Neuronal stem cell (in vitro differentiated cells): ENCODE measurements at regions not wholly inside any gene's neighbourhood (a gene's known extent, or its start where the extent isn't known, plus 50 kb on each side); places are given as distances from the start of the nearest gene placed in this dataset.
A peak's percentile ranks its signal among the peaks of the same experiment; 100 is the strongest.

Source experiments
- DNase-seq: peaks from one replicate; pipeline ENCODE4 v3.0.0-alpha.2; 2013; ENCODE audit warnings: low spot score
- H2AFZ ChIP-seq: one replicate; pipeline ENCODE4 v1.6.1; 2013; ENCODE audit warnings: mild to moderate bottlenecking, low read length, inconsistent platforms
- H2AK5ac ChIP-seq: 2 replicates; pipeline ENCODE4 v1.6.1; 2013; ENCODE audit warnings: low read depth, mild to moderate bottlenecking, inconsistent platforms, low read length, moderate library complexity, mixed read lengths
- H2BK120ac ChIP-seq: 2 replicates; pipeline ENCODE4 v1.6.1; 2013; ENCODE audit warnings: low read depth, mild to moderate bottlenecking, inconsistent platforms, low read length, moderate library complexity, mixed read lengths
- H2BK12ac ChIP-seq: one replicate; pipeline ENCODE4 v1.6.1; 2013; ENCODE audit warnings: low read length, inconsistent platforms
- H2BK15ac ChIP-seq: 2 replicates; pipeline ENCODE4 v1.6.1; 2013; ENCODE audit warnings: mild to moderate bottlenecking, low read length, inconsistent platforms, mixed read lengths
- H2BK5ac ChIP-seq: one replicate; pipeline ENCODE4 v1.6.1; 2013; ENCODE audit warnings: inconsistent platforms, mild to moderate bottlenecking, low read length, moderate library complexity
- H3K14ac ChIP-seq: one replicate; pipeline ENCODE4 v1.6.1; 2013; ENCODE audit warnings: low read length, inconsistent platforms
- H3K18ac ChIP-seq: 2 replicates; pipeline ENCODE4 v1.6.1; 2013; ENCODE audit warnings: low read length, inconsistent platforms
- H3K23ac ChIP-seq: 2 replicates; pipeline ENCODE4 v1.6.1; 2013; ENCODE audit warnings: low read depth, mild to moderate bottlenecking, mixed read lengths, low read length, inconsistent platforms; ENCODE audit not compliant: poor library complexity
- H3K27ac ChIP-seq: replicated peaks from 3 replicates; pipeline ENCODE4 v1.5.1; 2013; ENCODE audit warnings: low read length, inconsistent platforms
- H3K27me3 ChIP-seq, 3 experiments: 2 replicates each; pipeline ENCODE4 v1.6.1; 2013; ENCODE audit warnings: low read length in 3 of 3, mild to moderate bottlenecking in 2 of 3, inconsistent platforms in 1 of 3, low read depth in 1 of 3, mixed read lengths in 1 of 3, moderate library complexity in 1 of 3; ENCODE audit not compliant: control insufficient read depth in 3 of 3, insufficient read depth in 3 of 3
- H3K36me3 ChIP-seq, 2 donors: replicated peaks in 1 of 2; 2 replicates each; pipeline ENCODE4 v1.6.1; 2013; ENCODE audit warnings: low read length in 2 of 2; ENCODE audit not compliant: control insufficient read depth in 2 of 2, insufficient read depth in 2 of 2
- H3K4ac ChIP-seq: 2 replicates; pipeline ENCODE4 v1.6.1; 2013; ENCODE audit warnings: inconsistent platforms, mild to moderate bottlenecking, low read length, moderate library complexity
- H3K4me1 ChIP-seq, 2 donors: 1 replicate in 1 of 2; 2 replicates in 1 of 2; pipeline ENCODE4 v1.6.1; 2013; ENCODE audit warnings: low read length in 2 of 2, low read depth in 1 of 2; ENCODE audit not compliant: control insufficient read depth in 2 of 2, insufficient read depth in 1 of 2
- H3K4me2 ChIP-seq: one replicate; pipeline ENCODE4 v1.6.1; 2013; ENCODE audit warnings: mild to moderate bottlenecking, low read length, inconsistent platforms; ENCODE audit not compliant: insufficient read depth, poor library complexity, severe bottlenecking
- H3K4me3 ChIP-seq, 2 donors: 2 replicates each; pipeline ENCODE4 v1.5.1; 2013; ENCODE audit warnings: low read length in 2 of 2, mild to moderate bottlenecking in 2 of 2, inconsistent platforms in 1 of 2, moderate library complexity in 1 of 2
- H3K79me1 ChIP-seq: one replicate; pipeline ENCODE4 v1.6.1; 2013; ENCODE audit warnings: low read depth, mild to moderate bottlenecking, inconsistent platforms, low read length, moderate library complexity
- H3K9ac ChIP-seq: one replicate; pipeline ENCODE4 v1.6.1; 2013; ENCODE audit warnings: mild to moderate bottlenecking, low read depth, low read length, inconsistent platforms; ENCODE audit not compliant: poor library complexity
- H3K9me3 ChIP-seq, 2 donors: replicated peaks in 1 of 2; 2 replicates each; pipeline versions ENCODE3 to v1.6.1; 2013; ENCODE audit warnings: low read length in 2 of 2, mild to moderate bottlenecking in 2 of 2, inconsistent platforms in 1 of 2, low read depth in 1 of 2, mixed read lengths in 1 of 2, moderate library complexity in 1 of 2; ENCODE audit not compliant: control insufficient read depth in 2 of 2, insufficient read depth in 1 of 2
- H4K8ac ChIP-seq: one replicate; pipeline ENCODE4 v1.6.1; 2013; ENCODE audit warnings: low read depth, mild to moderate bottlenecking, inconsistent platforms, low read length, moderate library complexity
- H4K91ac ChIP-seq: one replicate; pipeline ENCODE4 v1.6.1; 2013; ENCODE audit warnings: low read length, low read depth, mild to moderate bottlenecking, inconsistent platforms; ENCODE audit not compliant: poor library complexity
- WGBS, 2 donors: extraction: QIAGEN DNeasy Blood & Tissue Kit; methylation state at CpG; one replicate each; pipeline ENCODE4 v1.1.7; 2013; ENCODE audit warnings: missing lambda C conversion rate in 2 of 2, mixed read lengths in 1 of 2; ENCODE audit not compliant: insufficient read length in 2 of 2, insufficient replicate concordance in 1 of 2; ENCODE audit errors: extremely low coverage in 2 of 2; 5-methylcytosine and 5-hydroxymethylcytosine counted together

DNA sequence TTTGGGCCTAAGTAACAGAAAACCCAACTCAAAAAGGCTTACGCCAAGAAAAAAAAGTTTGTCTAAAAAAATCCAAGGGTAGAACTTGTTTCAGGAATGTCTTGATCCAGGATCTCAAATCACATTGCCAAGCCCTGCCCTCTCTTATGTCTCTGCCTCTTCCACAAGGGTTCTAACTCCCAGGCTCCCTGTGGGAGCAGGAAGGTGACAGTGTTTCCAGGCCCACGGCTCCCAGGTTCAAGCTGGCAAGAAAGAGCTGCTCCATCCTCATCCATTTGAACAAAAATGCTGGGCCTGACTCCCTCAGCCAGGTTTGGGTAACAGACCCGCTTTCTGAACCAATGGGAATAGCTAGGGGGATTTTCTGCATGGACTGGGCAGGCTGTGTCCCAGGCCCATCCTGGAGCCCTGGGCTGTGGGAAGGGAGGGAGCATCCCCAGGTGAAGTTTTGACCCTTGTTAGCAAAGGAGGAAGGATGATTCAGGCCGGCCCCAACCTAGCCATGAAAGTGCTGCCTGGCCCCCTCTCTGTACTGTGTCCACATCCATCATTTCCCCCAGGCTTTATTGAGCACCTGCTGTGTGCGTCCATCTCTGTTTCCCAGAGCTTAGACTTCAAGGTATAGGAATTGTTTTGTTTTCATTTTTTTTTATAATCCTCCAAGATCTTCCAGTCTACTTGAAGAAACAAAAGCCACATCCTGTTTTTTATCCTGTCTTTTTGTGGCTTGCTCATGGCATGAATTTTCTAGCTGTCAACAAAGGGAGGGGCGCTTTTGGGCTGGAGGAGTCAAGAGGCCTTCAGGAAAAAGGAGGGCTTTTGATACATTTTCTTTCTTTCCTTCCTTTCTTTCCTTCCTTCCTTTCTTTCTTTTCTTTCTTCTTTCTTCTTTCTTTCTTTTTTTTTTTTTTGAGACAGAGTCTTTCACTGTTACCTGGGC, 159.8 kb downstream of the TFAP2C start:
- Histone ChIP-seq H2BK5ac (no peak overlapping the region), H3K9me3 (no peaks in the 10 kb centered on the region), H4K91ac (no peak overlapping the region), H3K4me2 (no peak overlapping the region), H3K4me3 (no peak overlapping the region), H3K36me3 (no peaks in the 10 kb centered on the region), H3K27me3 (no peaks in the 10 kb centered on the region), H3K4me1 (no peaks in the 10 kb centered on the region), H3K23ac (no peak overlapping the region), H2BK15ac (no peak overlapping the region), H3K79me1 (no peaks in the 10 kb centered on the region), H4K8ac (no peak overlapping the region), H3K18ac (no peak overlapping the region), H2BK120ac (no peak overlapping the region), H3K27ac (no peak overlapping the region), H2BK12ac (peak overlapping the region; percentile 16), H2AFZ (no peak overlapping the region), H3K4ac (no peak overlapping the region), H2AK5ac (no peak overlapping the region), H3K9ac (no peak overlapping the region), H3K14ac (no peak overlapping the region)
- WGBS, 2 donors: no CpG with 5 or more reads among the region's 6 CpGs
- no peak for DNase-seq

DNA sequence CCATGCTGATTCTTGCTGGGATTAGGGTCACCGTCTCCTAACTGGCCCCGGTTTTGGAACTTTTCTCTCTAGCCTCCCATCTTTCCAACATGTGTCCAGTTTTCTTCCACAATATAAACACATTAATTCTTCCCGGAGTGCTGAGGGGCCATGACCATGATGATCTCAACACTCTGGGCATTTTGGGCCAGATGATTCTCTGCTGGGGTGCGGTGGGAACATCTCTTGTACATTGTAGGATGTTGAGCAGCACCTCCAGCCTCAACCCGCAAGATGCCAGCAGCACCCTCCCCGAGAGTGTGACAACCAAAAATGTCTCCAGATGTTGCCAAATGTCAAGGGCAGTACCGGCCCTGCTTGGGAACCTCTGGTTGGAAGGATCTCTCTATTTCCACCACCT, 164.8 kb downstream of the TFAP2C start:
- no peak for DNase-seq
- Histone ChIP-seq H3K23ac (no peak overlapping the region), H4K8ac (no peak overlapping the region), H3K79me1 (no peaks in the 10 kb centered on the region), H3K9ac (no peak overlapping the region), H3K4me3 (no peak overlapping the region), H3K18ac (no peak overlapping the region), H3K27me3 (no peaks in the 10 kb centered on the region), H4K91ac (no peak overlapping the region), H2BK120ac (no peak overlapping the region), H3K27ac (no peak overlapping the region), H2AFZ (no peak overlapping the region), H2AK5ac (no peak overlapping the region), H2BK5ac (no peak overlapping the region), H3K36me3 (no peaks in the 10 kb centered on the region), H3K4me2 (no peak overlapping the region), H2BK15ac (no peak overlapping the region), H3K4me1 (no peaks in the 10 kb centered on the region), H3K4ac (no peak overlapping the region), H3K9me3 (peaks cover 0 to 2% of the 10 kb centered on the region in 2 donors), H3K14ac (no peak overlapping the region), H2BK12ac (no peak overlapping the region)
- no CpG with 5 or more reads among the region's 7 CpGs for WGBS, 2 donors

DNA sequence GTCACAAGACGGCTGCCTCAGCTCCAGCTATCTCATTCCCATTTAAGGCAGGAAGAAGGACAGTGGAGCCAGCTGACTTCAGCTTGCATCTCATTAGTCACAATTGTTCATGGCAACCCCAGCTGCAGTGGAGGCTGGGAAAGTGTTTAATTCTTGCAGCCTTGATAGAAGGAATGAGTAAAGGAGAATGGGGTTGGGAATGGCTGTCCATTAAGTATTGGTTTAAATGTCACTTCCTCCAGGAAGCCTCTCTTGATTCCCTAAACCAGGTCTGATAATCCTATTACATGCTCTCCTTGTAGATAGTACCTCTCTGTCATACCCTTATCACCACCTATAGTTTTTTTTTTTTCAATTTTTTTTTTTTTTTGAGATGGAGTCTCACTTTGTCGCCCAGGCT, 166.4 kb downstream of the TFAP2C start:
- H3K18ac ChIP-seq: no peak overlapping the region
- H2AK5ac ChIP-seq: no peak overlapping the region
- H3K4ac ChIP-seq: no peak overlapping the region
- no peak overlapping the region for H3K4me3 ChIP-seq
- DNase-seq: no peak
- H4K8ac ChIP-seq: no peak overlapping the region
- no peak overlapping the region for H2AFZ ChIP-seq
- no peaks in the 10 kb centered on the region for H3K27me3 ChIP-seq
- H3K4me2 ChIP-seq: no peak overlapping the region
- no peak overlapping the region for H2BK5ac ChIP-seq
- peaks cover 0 to 2% of the 10 kb centered on the region in 2 donors for H3K9me3 ChIP-seq
- no peak overlapping the region for H2BK12ac ChIP-seq
- no peak overlapping the region for H2BK15ac ChIP-seq
- no CpG with 5 or more reads among the region's 2 CpGs for WGBS, 2 donors
- H3K27ac ChIP-seq: no peak overlapping the region
- H3K9ac ChIP-seq: no peak overlapping the region
- no peak overlapping the region for H3K23ac ChIP-seq
- no peaks in the 10 kb centered on the region for H3K36me3 ChIP-seq
- H3K4me1 ChIP-seq: no peaks in the 10 kb centered on the region
- no peak overlapping the region for H2BK120ac ChIP-seq
- H3K79me1 ChIP-seq: no peaks in the 10 kb centered on the region
- H3K14ac ChIP-seq: no peak overlapping the region
- no peak overlapping the region for H4K91ac ChIP-seq

DNA sequence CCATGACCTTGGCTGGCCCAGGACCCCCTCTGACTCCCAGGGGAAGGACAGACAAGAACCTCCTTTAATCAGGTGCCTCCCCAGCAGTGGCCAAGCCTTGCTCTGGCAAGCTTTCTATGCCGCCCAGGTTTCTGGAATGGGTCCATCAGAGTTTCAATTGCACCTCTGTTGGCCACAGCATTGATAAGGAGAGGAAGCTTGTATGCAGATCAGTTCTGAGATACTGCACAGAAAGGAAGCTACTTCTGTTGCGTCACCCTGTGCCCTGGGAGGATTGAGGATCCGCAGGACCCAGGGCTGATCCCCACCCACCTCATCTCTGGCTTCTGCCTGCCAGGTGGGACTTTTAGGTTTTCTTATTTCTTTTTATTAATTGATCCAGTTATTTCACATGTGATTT, 167.2 kb downstream of the TFAP2C start:
- Histone ChIP-seq H3K36me3 (no peaks in the 10 kb centered on the region), H3K27ac (no peak overlapping the region), H2AK5ac (no peak overlapping the region), H3K9me3 (peaks cover 0 to 2% of the 10 kb centered on the region in 2 donors), H2AFZ (no peak overlapping the region), H2BK120ac (no peak overlapping the region), H3K27me3 (no peaks in the 10 kb centered on the region), H2BK15ac (no peak overlapping the region), H4K8ac (no peak overlapping the region), H3K4ac (no peak overlapping the region), H2BK5ac (no peak overlapping the region), H4K91ac (no peak overlapping the region), H3K14ac (no peak overlapping the region), H3K4me2 (no peak overlapping the region), H3K79me1 (no peaks in the 10 kb centered on the region), H3K4me1 (no peaks in the 10 kb centered on the region), H3K9ac (no peak overlapping the region), H3K23ac (no peak overlapping the region), H2BK12ac (no peak overlapping the region), H3K4me3 (no peak overlapping the region), H3K18ac (no peak overlapping the region)
- WGBS, 2 donors: no CpG with 5 or more reads among the region's 3 CpGs
- no peak for DNase-seq
